Activated CD4-positive, alpha-beta T cell treated with anti-CD3 and anti-CD28 coated beads, Interleukin-2, amount 10 ng/mL, durations not matched to agents 24 days and 14 days (primary cell): ENCODE measurements at regions not wholly inside any gene's neighbourhood (a gene's known extent, or its start where the extent isn't known, plus 50 kb on each side); places are given as distances from the start of the nearest gene placed in this dataset.

Source experiments
- DNase-seq: peaks from one replicate; pipeline ENCODE4 v3.0.0; 2022
- H3K27ac Mint-ChIP-seq: one replicate; pipeline ENCODE4 v1.8.0; 2022; ENCODE audit warnings: mild to moderate bottlenecking, mixed read lengths
- H3K27me3 Mint-ChIP-seq: one replicate; pipeline ENCODE4 v1.8.0; 2022; ENCODE audit warnings: mixed read lengths
- H3K36me3 Mint-ChIP-seq: one replicate; pipeline ENCODE4 v1.8.0; 2022; ENCODE audit warnings: low read depth, mild to moderate bottlenecking, mixed read lengths
- H3K4me1 Mint-ChIP-seq: one replicate; pipeline ENCODE4 v1.8.0; 2021; ENCODE audit warnings: mixed read lengths
- H3K4me3 Mint-ChIP-seq: one replicate; pipeline ENCODE4 v1.8.0; 2022; ENCODE audit warnings: mild to moderate bottlenecking, moderate library complexity, mixed read lengths
- H3K9me3 Mint-ChIP-seq: one replicate; pipeline ENCODE4 v1.8.0; 2021; ENCODE audit warnings: mixed read lengths
- intact Hi-C: fragments of 100-400 bp; cut with micrococcal nuclease; formaldehyde crosslinking; loops from one replicate; pipeline ENCODE4 v1.15.1; 2023

DNA sequence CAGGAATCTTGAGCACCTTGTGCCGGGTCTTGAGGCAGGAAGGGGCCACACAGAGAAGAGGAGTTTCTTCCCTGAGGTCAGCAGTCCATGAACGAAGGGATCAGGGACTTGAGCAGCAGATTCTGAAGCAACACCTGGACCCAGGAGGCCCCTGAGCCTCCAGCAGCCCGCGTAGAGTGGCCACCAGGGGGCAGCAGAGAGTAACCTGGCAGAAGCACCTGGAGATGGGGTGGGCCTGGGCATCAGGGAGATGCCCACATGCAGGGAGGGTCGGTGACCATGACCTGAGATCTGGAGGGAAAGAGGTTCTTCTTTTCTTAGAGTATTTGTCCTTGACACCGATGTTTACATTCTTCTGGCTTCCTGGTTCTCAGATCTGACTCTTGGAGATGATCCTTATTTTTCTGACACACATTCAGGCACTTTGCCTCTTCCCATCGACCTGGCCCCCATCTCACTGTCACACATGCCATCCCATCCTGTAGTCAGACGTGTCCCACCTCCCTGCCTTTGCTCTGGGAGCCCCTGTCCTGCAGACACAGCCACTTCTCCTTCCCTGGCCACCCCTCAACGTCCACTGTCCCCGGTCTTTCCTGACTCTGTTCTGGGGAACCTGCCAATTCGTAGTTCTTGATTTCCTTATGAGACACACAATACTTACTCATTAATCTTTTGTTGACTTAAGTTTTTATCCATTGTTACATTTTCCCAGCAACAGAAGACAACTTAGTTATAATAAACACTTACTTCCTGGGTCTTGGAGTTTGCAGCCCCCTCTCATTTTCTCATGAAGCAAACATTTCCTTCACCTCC lies 66.5 kb downstream of the GGTLC2 start:
- no peaks in the 10 kb centered on the region for H3K9me3 Mint-ChIP-seq
- DNase-seq, result peak; percentile 91
- H3K27ac Mint-ChIP-seq, result no peak overlapping the region
- no peaks in the 10 kb centered on the region for H3K36me3 Mint-ChIP-seq
- H3K27me3 Mint-ChIP-seq, result peaks cover 8% of the 10 kb centered on the region
- no peak overlapping the region for H3K4me3 Mint-ChIP-seq
- no peaks in the 10 kb centered on the region for H3K4me1 Mint-ChIP-seq
- intact Hi-C loops, result loop anchor here (1.0 kb wide), 1 partner anchor 37 kb away; no protein-coding TSS in a partner anchor

DNA sequence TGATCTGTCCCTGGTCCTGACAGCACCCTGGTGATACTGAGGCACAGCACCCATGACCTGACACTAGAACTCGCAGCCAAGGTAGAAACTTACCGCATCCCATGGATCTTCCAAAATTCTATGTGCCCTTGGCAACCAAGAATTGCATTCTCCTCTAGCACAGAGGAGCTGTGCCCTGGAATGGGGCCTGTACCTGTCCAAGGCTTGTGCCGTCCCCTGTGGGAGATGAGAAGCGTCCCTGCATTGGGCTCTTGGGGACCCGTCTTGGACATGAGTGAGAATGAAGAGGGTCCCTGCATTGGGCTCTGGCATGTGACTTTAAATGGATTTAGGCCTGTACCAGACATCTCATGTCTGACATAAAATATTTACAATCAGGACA lies 67.1 kb downstream of the GGTLC2 start:
- no peaks in the 10 kb centered on the region for H3K4me1 Mint-ChIP-seq
- H3K36me3 Mint-ChIP-seq, result no peaks in the 10 kb centered on the region
- H3K4me3 Mint-ChIP-seq, result no peak overlapping the region
- no peaks in the 10 kb centered on the region for H3K9me3 Mint-ChIP-seq
- H3K27ac Mint-ChIP-seq, result no peak overlapping the region
- DNase-seq, result no peak
- intact Hi-C loops, result no loop called here
- peaks cover 10% of the 10 kb centered on the region for H3K27me3 Mint-ChIP-seq

DNA sequence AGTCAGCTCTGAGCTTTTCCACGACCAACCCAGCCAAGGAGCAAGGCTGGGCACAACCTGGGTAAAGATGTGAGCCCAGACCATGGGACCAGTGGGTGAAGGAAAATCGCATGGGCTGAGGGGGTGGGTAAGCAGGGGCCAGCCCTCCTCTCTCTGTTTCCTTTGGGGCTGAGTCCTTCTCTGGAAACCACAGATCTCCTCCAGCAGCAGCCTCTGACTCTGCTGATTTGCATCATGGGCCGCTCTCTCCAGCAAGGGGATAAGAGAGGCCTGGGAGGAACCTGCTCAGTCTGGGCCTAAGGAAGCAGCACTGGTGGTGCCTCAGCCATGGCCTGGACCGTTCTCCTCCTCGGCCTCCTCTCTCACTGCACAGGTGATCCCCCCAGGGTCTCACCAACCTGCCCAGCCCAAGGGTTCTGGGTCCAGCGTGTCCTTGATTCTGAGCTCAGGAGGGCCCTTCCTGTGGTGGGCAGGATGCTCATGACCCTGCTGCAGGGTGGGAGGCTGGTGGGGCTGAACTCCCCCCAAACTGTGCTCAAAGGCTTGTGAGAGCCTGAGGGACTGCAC lies 67.8 kb downstream of the GGTLC2 start:
- H3K36me3 Mint-ChIP-seq, result no peaks in the 10 kb centered on the region
- no peaks in the 10 kb centered on the region for H3K4me1 Mint-ChIP-seq
- H3K27ac Mint-ChIP-seq, result no peak overlapping the region
- no peak for DNase-seq
- peaks cover 12% of the 10 kb centered on the region for H3K27me3 Mint-ChIP-seq
- intact Hi-C loops, result no loop called here
- H3K9me3 Mint-ChIP-seq, result no peaks in the 10 kb centered on the region
- H3K4me3 Mint-ChIP-seq, result no peak overlapping the region

DNA sequence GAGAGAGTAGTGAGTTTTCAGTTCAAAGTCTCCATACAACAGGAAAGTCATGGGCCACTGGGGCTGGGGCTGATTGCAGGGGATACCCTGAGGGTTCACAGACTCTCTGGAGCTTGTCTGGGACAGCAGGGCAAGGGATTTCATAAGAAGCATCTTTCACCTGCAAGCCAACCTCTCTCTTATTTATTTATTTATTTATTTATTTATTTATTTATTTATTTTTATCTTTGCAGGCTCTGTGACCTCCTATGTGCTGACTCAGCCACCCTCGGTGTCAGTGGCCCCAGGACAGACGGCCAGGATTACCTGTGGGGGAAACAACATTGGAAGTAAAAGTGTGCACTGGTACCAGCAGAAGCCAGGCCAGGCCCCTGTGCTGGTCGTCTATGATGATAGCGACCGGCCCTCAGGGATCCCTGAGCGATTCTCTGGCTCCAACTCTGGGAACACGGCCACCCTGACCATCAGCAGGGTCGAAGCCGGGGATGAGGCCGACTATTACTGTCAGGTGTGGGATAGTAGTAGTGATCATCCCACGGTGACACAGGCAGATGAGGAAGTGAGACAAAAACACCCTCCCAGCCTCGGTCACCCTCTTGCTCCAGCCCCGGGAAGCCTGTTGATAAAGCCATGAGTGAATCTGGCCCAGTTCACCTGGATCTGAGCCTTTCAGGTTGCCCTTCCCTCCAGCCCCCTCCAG lies 68.4 kb downstream of the GGTLC2 start:
- Mint-ChIP-seq H3K4me1 (peaks cover 2% of the 10 kb centered on the region), H3K4me3 (no peak overlapping the region), H3K27ac (no peak overlapping the region), H3K9me3 (no peaks in the 10 kb centered on the region), H3K36me3 (no peaks in the 10 kb centered on the region), H3K27me3 (peaks cover 11% of the 10 kb centered on the region)
- DNase-seq, result no peak
- intact Hi-C loops, result no loop called here

DNA sequence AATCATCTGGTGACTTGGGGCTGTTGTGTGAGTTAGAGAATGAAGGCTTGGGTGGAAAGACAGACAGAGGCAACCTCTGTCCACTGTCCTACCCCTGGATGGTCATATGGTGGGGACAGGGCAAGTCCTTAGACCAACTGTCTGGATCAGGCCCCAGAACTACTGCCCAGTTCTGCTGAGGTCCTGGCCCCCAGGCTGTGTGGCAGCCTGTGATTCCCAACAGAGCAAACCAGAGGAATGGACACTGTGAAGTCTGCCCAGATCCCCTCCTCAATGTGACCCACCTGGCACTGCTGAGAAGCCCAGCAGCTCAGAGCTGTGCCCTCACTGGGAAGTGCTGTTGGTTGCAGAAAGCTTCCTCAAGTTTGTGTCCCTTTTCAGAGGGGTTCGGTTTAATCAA lies 69.0 kb downstream of the GGTLC2 start:
- Mint-ChIP-seq H3K9me3 (no peaks in the 10 kb centered on the region), H3K36me3 (no peaks in the 10 kb centered on the region), H3K4me1 (peaks cover 5% of the 10 kb centered on the region), H3K27me3 (peaks cover 13% of the 10 kb centered on the region), H3K4me3 (no peak overlapping the region), H3K27ac (no peak overlapping the region)
- DNase-seq, result no peak
- intact Hi-C loops, result no loop called here

DNA sequence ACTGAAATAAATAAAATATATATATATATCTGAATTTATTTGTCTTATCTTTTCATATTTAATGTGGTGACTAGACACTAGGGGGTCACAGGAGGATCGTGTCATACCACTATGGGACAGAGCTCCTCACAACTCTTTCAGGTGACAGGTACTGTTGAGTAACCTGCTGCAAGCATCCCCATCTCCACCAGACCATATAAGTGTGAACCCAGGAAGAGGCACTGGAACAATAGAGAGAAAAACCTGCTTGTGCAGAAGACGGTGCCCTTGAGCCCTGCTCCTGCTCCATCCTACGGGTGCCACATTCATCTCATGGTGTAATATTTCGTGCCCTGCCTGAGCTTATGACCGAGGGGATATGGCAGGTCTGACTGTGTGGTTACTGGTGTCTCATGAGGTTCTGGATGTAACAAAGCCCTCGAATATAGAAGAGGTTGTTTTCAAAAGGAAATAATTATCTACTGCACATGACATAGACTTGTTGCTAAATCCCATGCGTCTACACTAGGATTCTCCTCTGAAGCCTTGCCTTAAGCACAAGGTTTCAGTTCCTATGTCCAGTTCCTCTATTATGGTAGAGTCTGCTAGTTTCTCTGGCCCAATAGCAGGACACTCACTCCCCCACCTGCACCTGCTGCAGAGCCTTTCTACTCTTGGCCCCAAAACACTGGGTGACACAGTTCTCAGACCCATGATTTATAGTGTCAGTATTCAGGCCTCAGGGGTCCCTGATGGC lies 70.4 kb downstream of the GGTLC2 start:
- no peaks in the 10 kb centered on the region for H3K36me3 Mint-ChIP-seq
- peaks cover 9% of the 10 kb centered on the region for H3K4me1 Mint-ChIP-seq
- H3K27ac Mint-ChIP-seq, result no peak overlapping the region
- no peak overlapping the region for H3K4me3 Mint-ChIP-seq
- H3K27me3 Mint-ChIP-seq, result peaks cover 15% of the 10 kb centered on the region
- intact Hi-C loops, result no loop called here
- no peaks in the 10 kb centered on the region for H3K9me3 Mint-ChIP-seq
- DNase-seq, result no peak

DNA sequence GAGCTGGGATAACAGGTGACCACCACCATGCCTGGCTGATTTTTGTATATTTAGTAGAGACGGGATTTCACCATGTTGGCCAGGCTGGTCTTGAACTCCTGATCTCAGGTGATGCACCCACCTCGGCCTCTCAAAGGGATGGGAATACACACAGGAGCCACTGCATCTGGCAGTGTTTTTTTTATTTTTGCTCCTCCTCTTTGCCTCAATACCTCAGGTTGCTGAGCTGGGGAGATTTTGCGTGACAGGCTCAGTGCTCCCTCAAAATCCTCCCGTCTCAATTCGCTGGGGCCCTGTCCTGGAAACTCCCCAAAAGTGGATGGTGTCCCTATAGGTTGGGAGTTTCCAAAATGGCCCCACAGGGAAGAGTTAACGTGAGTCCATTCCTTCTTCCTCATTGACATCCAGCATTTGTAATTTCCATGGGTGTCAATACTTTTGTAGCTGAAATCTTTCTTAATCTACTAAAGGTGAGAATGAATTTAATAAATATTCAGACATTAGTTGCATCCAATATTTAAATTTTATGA lies 71.8 kb downstream of the GGTLC2 start:
- Mint-ChIP-seq H3K4me3 (no peak overlapping the region), H3K36me3 (no peaks in the 10 kb centered on the region), H3K9me3 (no peaks in the 10 kb centered on the region)

DNA sequence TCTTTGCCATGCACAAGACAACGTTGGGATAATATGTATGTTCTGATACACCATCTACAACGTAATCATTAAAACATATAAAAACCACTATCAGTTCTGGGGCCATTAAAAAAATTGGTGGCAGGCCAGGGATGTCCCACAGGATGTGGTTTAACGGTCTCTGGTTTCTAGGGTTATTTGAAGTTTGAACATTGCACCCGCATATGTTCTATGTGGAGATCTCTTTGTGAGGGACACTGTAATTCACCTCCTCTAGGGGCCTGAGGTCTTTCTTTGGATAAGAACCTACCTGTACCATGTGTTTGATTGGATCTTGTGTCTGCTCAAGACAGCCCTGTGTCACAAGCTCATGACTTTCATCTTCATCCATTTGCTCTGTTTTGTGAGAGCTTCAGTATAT lies 73.2 kb downstream of the GGTLC2 start:
- no peak for DNase-seq
- Mint-ChIP-seq H3K27ac (no peak overlapping the region), H3K27me3 (peaks cover 15% of the 10 kb centered on the region), H3K4me3 (no peak overlapping the region), H3K4me1 (peaks cover 36% of the 10 kb centered on the region), H3K36me3 (no peaks in the 10 kb centered on the region), H3K9me3 (no peaks in the 10 kb centered on the region)
- intact Hi-C loops, result no loop called here

More for the DNA sequence above, 71.8 kb downstream of the GGTLC2 start:
- Mint-ChIP-seq H3K4me1 (peaks cover 21% of the 10 kb centered on the region), H3K27ac (no peak overlapping the region), H3K27me3 (peaks cover 15% of the 10 kb centered on the region)
- no peak for DNase-seq
- intact Hi-C loops, result no loop called here

DNA sequence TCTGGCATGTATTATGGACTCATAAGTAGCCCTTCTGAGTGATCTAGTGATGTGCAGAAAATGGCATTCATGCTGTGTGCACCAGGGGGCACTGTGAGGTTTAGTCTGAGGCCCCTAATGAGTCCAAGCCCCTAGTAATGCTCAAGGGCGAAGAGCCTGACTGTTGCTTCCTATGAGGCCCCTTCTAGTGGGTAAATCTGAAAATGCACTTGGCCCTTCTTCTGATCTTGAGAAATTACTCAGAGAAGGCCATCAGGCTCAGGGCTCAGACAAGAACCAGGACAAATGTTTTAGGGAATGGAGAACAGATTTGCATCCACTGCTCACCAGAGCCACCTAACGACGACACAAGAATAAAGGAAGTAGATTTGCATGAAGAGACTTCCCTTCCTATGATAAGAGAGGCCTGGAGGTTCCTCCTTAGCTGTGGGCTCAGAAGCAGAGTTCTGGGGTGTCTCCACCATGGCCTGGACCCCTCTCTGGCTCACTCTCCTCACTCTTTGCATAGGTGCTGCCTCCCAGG lies 75.8 kb downstream of the GGTLC2 start:
- intact Hi-C loops, result no loop called here
- DNase-seq, result peak; percentile 75
- Mint-ChIP-seq H3K27me3 (peaks cover 16% of the 10 kb centered on the region), H3K4me3 (no peak overlapping the region), H3K9me3 (no peaks in the 10 kb centered on the region), H3K4me1 (peaks cover 40% of the 10 kb centered on the region), H3K36me3 (no peaks in the 10 kb centered on the region), H3K27ac (peak overlapping the region; percentile 28)

DNA sequence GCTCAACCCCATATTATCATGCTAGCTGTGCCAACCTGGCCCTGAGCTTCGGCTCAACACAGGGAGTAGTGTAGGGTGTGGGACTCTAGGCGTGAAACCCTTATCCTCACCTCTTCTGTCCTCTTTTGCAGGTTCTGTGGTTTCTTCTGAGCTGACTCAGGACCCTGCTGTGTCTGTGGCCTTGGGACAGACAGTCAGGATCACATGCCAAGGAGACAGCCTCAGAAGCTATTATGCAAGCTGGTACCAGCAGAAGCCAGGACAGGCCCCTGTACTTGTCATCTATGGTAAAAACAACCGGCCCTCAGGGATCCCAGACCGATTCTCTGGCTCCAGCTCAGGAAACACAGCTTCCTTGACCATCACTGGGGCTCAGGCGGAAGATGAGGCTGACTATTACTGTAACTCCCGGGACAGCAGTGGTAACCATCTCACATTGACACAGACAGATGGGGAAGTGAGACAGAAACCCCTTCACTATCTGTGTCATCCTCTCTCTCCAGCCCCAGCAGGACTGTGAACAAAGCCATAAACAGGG lies 76.4 kb downstream of the GGTLC2 start:
- intact Hi-C loops, result no loop called here
- DNase-seq, result no peak
- H3K9me3 Mint-ChIP-seq, result no peaks in the 10 kb centered on the region
- no peaks in the 10 kb centered on the region for H3K36me3 Mint-ChIP-seq
- peaks cover 14% of the 10 kb centered on the region for H3K27me3 Mint-ChIP-seq
- H3K4me1 Mint-ChIP-seq, result peaks cover 40% of the 10 kb centered on the region
- peak overlapping the region; percentile 67 for H3K27ac Mint-ChIP-seq
- no peak overlapping the region for H3K4me3 Mint-ChIP-seq

DNA sequence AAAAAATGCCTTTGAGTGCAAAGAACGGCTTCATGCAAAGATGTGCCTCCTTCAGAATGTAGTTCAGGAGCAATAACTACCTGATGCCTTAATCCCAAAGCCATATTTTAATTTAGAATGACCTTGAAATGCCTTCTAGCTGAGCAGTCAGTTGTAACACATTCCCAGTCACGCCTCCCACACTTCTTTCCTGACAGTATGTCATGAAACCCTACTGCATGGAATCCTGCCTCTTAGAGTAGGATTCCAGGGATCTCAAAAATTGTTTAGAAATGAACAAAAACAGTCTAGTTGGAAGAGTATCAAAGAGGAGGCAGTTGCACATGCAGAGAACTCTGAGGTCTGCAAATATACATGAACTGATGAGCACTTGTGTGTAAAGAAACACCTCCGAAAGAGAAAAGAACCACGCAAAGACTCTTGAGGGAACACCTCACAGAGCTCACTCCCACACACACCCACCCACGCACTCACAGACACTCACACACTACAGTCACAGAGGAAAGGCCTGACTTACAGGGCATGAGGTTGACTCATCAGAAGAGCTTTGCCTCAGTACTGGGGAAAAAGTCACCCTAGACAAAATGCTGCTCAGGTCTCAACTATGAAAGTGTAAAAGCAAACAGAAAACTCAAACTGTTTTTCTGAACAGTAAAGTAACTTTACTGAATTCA lies 77.4 kb downstream of the GGTLC2 start:
- H3K9me3 Mint-ChIP-seq, result no peaks in the 10 kb centered on the region
- H3K27ac Mint-ChIP-seq, result peak overlapping the region; percentile 81
- peak; percentile 78 for DNase-seq
- H3K4me1 Mint-ChIP-seq, result peaks cover 40% of the 10 kb centered on the region
- peaks cover 12% of the 10 kb centered on the region for H3K27me3 Mint-ChIP-seq
- no peak overlapping the region for H3K4me3 Mint-ChIP-seq
- no peaks in the 10 kb centered on the region for H3K36me3 Mint-ChIP-seq
- intact Hi-C loops, result no loop called here

DNA sequence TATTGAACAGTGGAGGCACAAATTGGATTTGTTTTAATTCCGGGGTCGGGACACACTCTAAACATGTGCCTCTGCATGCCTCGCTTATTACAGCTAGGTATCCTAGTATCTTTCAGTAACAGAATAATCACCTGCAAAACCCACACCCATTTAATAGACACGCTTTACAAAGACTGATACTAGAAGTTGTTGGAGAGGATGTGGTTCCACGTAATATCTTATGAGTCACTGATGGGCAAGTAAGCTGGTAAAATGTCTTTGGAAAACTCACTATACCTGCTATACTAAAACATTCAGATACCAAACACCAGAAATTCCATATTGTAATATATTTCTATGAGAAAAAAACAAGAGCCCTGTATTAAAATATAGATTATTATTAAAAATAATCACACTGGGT lies 84.0 kb downstream of the GGTLC2 start:
- Mint-ChIP-seq H3K27me3 (peaks cover 17% of the 10 kb centered on the region), H3K4me1 (peaks cover 7% of the 10 kb centered on the region), H3K4me3 (no peak overlapping the region), H3K36me3 (no peaks in the 10 kb centered on the region), H3K27ac (no peak overlapping the region), H3K9me3 (no peaks in the 10 kb centered on the region)
- DNase-seq, result no peak
- intact Hi-C loops, result no loop called here
